HuH-7.5 (cell line): ENCODE measurements at regions not wholly inside any gene's neighbourhood (a gene's known extent, or its start where the extent isn't known, plus 50 kb on each side); places are given as distances from the start of the nearest gene placed in this dataset.
"Not testable (repeated sequence)": the region's sequence is repeated elsewhere in the genome, so short reads cannot be mapped to it uniquely, and the experiment has no call there.

ENCODE experiments used
- DNase-seq: peaks from one replicate; pipeline ENCODE4 v3.0.0; 2011; ENCODE audit warnings: low spot score

DNA sequence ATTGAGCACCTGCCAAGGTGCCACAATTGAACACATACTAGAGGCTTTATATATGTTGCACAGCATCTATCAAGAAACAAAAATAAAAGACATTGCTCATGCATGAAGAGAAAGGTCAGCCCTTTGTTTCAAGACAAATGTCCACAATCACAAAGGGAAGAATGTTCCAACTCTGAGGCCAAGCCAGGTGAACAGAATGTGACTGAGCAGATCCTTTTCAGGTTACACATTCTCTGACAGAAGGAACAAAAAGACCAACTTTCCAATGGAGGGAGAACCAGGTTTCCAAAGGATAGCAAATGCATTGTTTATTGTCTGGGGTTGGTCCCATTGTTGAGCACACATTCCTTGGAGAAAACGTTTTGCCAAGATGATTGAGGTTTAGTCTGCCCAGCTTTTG lies 50.2 kb upstream of the FAM174B start:
- no peak for DNase-seq

DNA sequence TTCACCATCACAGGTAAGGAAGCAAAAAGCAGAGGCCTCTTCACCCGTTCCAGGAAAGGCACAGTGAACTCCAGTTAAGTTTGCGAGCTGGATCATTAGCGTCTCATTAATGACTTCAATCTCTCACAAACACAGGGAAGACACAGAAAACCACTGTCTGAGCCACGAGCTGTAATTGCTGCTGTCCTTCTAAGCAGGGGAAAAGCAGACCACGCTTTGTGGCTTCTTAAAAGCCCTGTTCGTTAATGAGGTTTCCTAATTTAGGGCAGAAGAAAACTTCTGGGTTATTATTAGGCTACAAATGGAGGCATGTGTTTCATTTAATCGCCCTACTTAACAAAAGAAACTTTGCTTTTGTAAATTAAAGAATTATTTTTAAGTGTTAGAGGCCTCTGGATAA lies 50.6 kb upstream of the FAM174B start:
- no peak for DNase-seq

DNA sequence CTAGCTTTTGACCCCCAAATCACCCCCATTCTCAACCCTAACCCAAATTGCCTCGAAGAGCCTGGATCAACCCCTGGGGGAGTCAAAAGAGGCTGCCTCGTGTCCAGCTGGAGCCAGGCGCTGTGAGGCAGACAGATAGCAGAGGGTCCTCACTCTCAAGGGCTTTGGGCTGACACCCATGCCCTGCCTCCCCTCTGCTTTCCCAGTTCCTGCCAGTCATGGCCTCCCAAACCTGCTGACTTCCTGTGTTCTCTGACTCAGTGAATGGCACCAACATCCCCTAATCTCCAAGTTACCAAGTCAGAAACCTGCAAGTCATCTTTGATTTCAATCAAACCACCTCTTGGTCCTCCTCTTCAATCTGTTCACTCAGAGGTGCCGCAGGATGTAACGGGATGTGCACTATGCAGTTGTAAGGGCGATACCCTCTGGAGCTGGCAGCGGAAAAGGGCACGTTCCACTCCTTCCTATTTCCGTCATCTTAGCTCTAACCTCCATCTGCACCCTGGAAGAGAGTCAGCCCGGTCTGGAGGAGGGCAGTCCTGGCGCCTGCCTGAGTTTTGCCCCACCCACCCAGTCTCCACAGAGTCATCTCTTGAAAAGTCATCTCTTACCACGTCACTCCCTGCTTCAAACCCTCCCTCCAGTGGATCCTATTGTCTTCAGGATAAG lies 52.4 kb upstream of the FAM174B start:
- DNase-seq: no peak

DNA sequence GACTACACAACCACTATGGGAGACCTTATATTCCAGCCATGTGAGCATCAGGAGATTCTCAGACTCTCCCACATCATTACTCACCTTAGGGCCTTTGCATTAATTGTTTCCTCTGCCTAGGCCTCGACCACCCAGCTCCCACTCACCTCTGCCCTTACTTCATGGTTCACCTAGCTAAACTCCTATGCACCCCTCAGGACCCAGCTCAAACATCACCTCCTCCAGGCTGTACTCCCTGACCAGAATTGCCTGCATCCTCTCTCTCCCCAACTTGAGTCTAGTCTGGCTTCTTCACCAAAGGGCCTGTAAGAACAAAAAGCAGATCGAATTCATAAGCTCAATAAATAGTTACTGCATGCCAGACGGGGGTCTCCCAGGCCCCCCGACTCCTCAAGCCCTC lies 53.1 kb upstream of the FAM174B start:
- DNase-seq: no peak

DNA sequence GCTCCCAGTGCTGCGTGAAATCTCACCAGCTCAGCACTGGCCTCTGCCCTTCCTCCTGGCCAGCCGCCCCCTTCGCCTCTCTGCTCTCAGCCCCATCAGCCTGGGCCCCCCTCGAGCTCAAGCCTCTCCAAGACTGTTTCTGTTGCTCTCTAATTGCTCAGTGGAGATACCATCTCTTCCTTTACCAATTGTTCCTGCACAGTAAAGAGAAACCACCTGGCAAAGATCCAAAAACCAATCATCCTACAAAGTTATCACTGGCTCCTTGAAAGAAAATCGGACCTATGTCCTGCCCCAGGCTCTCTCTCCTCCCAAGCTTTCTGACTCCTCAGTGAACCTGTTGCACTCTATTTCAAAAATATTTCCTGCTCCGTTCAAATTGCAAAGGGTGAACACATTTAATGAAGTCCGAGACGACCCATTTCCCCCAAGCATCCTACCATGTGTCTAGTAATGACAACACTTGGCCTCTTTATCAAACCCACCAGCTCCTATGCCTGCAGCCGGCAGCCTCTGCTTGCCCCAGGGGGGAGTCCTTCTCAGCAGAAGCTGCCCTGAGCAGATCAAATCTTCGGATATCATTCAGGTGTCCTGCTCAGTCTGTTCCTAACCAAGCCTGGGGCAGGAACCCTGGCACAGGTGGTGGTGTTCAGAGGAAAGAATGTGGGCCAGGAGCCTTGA lies 53.7 kb upstream of the FAM174B start:
- no peak for DNase-seq

DNA sequence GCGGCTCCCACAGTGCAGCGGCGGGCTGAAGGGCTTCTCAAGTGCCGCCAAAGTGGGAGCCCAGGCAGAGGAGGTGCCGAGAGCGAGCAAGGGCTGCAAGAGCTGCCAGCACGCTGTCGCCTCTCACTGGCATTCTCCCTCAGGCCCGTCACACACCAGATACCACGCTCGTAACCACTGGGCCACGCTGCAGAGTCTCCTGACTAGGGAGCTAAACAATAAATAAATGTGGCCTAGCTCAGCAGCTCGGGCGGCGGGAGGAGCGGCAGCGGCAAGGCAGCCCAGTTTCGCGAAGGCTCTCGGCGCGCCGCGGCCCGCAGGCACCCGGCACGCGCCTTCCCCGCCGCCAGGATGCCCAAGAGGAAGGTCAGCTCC lies 55.9 kb upstream of the FAM174B start:
- no peak for DNase-seq

DNA sequence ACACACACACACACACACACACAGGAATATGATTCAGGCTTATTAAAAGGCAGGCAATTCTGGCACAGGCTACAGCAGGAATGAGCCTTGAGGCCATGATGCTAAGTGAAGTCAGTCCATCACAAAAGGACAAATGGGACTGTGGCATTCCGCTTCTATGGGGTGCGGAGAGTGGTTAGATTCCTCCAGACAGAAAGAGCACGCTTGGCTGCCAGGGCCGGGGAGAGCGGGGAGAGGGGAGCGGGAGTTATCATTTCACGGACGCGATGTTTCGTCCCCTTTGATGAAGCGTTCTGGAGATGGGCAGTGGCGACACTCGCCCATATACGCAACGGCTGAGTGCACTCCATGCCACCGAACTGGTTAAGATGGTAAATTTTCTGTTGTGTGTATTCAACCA lies 58.5 kb upstream of the FAM174B start:
- peak; percentile 42 for DNase-seq

DNA sequence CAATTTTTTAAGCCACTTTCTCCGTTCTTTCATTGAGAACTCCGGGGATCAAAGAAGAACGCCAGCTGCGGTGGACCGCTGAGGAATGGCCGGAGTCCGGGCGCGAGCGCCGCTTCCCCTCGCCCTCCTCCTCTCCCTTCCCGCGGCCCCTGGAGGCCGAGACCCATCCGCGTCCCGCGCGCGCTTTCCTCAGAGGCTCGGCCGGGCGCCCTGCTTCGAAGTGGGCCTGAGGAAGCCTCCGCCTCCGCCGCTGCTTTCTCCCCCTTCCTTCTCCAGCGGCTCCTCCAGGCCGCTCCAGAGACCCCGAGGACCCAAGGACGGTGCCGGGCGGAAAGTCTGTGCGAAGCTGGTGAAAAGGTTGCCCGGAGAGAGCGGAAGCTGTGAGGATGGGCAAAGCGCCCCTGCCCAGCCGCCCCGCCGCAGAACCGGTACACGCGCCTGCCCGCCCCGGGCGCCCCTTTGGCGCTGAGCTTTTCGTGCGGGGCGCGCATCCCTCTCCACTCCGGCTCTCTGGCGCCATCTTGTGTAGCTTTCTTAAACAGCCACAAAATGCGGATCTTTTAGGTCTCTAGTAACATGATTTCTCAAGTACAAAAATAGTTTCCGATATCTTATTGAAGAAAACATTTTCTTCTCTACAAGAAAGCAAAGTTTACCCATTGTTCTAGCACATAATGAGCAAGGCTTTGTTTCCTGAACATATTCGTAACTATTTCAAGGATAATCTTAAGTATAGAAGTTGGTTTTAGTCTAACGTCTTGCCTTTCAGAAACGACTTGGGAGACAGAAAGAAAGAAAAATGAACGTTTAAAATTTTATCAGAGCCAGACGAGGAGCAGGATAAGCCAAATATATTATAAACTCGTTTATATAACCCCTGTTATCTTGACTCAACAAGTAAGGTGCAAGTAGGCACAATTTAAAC lies 59.2 kb upstream of the FAM174B start:
- peak; percentile 85 for DNase-seq

DNA sequence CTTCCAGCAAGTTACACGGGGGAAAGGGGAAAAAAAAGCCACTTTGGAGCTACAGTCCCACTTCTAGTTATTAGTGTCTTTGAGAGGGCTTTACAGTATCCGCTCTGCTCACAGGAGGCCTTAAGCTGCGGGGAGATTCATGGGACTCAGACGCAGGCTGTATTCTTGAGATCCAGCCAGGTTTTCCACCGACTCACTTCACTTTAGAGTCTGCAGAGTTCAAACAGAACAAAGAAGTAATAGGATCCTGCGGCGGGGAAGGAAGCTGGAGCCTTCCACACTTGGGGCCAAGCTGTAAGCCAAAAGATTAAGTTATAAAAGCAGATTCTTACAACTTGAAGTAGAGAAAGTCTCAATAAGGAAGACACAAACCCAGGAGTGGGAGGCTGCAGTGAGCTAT lies 60.2 kb upstream of the FAM174B start:
- no peak for DNase-seq

DNA sequence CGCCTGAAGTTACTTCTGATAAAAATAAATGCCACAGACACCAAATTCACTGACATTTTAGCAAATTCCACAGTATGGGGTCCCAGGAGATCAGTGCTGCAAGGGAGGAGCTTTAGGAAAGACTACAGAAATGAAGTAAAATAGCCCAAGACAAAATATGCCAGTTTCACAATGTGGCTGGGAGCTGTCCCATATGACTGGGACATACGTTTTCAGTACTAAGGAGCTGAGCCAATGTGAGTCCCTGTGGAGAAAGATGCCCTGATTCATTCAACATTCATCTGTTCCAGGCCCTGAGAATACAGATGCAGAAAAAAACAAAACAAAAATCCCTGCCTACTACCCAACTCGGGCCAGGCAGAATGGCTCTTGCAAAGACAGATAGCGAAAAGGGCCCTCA lies 63.4 kb upstream of the FAM174B start:
- DNase-seq: no peak

DNA sequence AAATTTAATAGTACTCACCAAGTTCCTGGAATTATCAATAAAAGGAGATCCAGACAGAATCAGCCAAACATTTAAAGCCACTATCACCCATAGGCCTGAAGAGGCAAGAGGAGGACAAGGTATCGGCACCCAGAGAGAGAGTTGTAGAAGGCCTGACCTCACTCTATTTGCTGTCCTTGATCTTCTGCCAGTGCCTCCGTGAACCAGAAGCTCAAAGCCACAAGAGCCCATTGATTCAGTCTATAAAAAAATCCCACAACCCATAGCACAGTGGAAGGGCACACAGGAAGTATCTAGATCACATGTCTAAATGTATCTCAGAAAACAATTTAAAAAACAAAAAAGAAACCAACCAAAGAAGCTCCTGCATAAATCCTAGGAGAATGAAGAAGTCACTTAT lies 68.6 kb upstream of the FAM174B start:
- no peak for DNase-seq

DNA sequence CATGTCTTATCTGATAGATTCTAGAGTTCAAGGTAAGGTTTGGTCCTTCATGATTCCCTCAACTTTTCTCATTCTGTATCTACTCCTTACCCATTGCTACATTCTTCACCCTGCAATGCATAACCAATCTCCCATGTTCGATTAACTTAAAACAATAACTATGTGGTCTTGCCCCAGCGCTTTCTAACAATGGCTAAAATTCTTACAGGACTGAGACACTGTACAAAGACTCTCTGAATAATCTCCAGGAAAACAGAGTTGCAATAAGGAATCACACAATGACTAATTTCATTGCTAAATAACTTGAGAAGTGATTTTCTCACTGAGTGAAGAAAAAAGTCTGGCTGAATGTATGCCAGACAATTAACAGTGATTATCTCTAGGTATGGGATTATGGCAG lies 69.6 kb upstream of the FAM174B start:
- DNase-seq: no peak

DNA sequence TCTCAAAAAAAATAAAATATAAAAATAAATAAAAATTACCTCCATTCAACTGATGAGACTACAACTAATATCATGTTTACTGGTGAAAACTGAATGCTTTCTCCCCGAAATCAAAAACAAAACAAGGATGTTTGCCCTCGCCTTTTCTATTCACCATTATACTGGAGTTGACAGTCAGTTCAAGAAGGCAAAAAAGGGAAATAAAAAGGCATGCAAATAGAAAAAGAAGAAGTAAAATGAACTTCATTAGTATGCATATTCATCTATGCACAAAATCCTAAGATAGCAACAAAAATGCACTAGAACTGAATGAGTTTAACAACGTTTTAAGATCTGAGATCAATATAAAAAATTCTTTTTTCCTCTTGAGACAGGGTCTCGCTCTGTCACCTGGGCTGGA lies 72.7 kb upstream of the FAM174B start:
- no peak for DNase-seq

DNA sequence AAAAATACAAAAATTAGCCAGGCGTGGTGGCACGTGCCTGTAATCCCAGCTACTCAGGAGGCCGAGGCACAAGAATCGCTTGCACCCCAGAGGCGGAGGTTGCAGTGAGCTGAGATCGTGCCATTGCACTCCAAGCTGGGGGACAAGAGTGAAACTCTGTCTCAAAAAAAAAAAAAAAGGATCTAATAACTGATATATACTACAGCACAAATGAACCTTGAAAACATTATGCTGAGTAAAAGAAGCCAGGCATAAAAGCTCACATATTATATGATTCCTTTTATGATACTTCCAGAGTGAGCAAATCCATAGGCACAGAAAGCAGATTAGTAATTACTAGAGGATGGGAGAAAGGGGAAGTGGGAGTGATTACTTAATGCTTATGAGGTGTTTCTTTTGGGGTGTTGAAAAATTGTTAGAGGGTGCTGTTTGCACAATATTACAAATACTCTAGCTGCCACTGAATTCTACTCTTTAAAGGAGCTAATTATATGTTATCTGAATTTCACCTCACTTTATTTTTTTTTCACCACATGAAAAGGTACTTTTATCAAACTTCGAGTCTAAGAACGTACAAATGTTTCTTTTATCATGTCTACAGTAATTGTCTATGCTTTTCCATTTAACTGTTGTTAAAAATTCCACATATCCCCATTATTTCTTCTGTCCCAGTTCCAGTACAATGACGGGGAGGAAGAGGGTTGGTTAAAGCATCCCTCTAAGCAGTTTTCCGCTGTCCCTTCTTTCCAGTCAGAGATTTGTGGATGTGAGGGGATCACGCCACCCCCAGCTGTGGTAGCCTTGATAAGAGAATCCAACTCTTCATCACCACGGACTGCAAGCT lies 77.7 kb upstream of the FAM174B start:
- no peak for DNase-seq

DNA sequence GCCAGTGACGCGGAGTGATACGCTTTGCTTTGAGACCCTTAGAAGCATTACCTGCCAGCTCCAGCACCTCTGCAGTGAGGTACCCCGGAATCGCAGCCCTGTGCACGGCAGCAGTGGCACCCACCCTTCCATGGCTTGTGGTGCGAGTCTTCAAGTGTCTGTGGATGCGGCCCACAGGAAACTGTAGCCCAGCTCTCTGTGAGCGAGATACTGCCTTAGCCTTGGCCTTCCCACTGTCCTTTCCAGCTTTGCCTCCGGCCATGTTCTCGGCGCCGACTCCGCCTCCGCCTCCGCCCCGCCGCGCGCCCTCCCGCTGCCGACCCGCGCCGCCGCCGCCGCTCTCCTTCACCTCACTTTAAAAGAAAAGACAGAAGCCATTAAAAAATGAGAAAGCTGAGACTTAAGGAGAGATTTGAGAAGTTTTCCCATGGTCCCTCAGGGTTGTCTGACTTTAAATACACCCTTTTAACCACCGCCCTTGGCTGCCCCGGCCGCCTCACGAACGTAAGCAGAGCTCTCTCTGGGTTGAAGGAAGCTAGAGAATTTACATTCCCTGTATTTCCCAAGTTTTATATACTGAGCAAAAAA lies 78.5 kb upstream of the FAM174B start:
- no peak for DNase-seq

DNA sequence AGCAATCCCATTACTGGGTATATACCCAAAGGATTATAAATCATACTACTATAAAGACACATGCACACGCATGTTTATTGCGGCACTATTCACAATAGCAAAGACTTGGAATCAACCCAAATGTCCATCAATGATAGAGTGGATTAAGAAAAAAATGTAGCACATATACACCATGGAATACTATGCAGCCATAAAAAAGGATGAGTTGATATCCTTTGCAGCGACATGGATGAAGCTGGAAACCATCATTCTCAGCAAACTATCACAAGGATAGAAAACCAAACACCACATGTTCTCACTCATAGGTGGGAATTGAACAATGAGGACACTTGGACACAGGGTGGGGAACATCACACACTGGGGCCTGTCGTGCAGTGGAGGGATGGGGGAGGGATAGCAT lies 83.7 kb upstream of the FAM174B start:
- DNase-seq: not testable (repeated sequence)

DNA sequence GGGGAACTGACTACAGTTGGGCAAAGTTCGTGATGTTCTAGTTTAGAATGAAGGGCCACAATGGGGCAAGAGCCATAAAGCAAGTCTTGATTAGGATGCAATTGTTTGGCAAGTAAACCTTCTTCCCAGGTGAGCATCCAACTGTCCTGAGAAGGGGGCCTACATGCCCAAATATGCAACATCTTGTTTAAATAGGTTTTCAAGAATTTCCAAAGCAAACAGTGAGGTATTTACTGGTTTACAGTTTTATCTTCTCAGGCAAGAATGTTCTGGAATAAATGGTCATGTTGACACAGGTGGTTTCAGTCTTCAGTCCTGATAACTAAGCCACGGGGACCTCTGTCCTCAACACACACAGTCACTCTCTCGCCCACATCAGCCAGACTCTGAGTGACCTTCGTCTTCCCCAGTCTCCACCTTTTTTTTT lies 90.3 kb upstream of the FAM174B start:
- peak; percentile 29 for DNase-seq

DNA sequence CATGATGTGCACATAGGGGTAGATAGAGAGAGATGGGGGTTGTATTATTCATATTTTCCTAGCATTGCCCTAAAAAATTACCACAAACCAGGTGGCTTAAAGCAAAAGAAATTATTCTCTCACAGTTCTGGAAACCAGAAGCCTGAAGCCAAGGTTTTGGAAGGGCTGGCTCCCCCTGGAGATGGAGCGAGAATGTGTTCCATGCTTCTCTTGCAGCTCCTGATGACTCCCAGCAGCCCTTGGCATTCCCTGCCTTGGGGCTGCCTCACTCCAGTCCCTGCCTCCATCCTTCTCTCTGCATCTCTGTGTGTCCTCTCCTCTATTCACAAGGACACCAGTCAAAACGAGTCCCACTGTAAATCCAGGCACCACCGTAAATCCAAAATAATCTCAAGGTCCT lies 91.5 kb upstream of the FAM174B start:
- DNase-seq: no peak

DNA sequence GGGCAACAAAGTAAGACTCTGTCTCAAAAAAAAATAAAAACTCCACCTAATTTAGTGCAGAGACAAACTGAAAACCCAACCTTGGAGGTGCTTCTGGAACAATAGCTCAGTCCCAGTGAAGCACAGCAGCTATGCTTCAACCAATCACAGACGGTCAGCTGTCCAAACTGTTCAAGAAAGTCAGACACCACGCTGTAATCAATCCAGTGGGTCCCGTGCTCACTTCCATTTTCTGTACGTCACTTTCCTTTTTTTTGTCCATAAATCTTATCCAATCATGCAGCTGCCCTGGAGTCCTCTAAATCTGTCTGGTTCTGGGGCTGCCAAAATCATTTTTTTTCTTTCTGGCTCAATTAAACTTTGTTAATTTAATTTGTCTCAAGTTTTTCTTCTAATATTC lies 93.6 kb upstream of the FAM174B start:
- no peak for DNase-seq

DNA sequence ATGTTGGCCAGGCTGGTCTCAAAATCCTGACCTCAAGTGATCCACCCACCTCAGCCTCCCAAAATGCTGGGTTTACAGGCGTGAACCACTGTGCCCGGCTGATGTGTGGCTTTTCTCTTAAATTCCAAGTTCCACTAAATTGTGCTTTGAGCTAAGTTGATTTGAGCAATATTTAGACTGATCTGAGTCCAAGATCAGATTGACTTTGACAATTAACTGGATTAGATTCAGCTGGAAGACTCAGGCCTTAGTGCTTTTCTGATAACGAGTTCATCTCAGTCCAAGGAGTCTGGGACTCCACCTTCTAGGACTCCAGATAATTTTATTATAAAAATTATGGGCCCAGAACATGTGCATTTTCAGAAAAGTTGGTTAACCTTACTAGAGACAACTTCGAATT lies 94.4 kb upstream of the FAM174B start:
- no peak for DNase-seq

DNA sequence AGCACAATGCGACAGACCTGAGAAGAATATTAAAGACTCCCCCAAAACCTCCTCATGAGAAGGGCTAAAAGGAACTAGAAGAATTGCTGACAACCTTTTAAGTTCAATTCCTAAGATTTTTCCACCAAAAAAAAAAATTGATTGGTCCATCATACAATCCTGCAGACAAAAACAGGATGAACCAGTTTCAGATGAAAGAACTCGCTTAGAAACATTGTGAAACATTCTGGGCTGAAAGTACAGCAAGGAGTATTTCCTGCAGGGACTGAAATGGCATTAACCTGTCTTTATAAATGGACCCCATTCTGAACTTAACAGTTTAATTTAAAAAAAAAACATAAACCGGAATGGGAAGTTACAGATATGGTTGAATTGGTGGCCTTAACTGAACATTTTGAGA lies 96.0 kb upstream of the FAM174B start:
- DNase-seq: no peak

DNA sequence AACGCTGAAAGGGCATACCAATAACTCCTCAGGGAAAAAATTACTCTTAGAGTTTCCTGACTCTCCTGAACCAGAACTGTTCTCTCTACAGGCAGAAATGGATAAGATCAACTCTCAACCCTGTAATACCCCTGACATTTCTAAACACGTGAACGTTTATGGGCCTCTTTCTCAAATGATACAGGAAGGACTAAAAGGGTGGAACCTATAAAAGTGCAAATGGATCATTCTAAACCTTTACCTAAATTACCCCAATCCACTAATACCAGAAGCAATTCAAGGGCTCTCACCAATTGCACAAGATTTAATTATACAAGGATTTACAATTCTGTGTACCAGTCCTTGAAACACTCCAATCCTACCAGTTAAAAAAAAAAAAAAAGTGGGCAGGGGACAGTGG lies 98.0 kb upstream of the FAM174B start:
- no peak for DNase-seq
